Prostate gland (tissue), 2 donors: ENCODE measurements at regions not wholly inside any gene's neighbourhood (a gene's known extent, or its start where the extent isn't known, plus 50 kb on each side); places are given as distances from the start of the nearest gene placed in this dataset.

ENCODE experiments used
- POLR2A ChIP-seq: fragments of 450-650 bp; IDR thresholded peaks from one replicate; pipeline ENCODE4 v1.6.1; 2016; ENCODE audit warnings: antibody characterized with exemption, mild to moderate bottlenecking
- POLR2AphosphoS5 ChIP-seq: sonication (generic); formaldehyde crosslinking; IDR thresholded peaks from one replicate; pipeline ENCODE4 v1.6.1; 2017; ENCODE audit warnings: antibody characterized with exemption
- TF ChIP-seq, protein P1 (sequence below), 4 experiments: fragments of 200-600 bp in 2 of 4; fragments of 450-650 bp in 2 of 4; sonication (generic) in 2 of 4; IDR thresholded peaks; 1 replicate in 3 of 4; 2 replicates in 1 of 4; pipeline ENCODE4 v1.5.1; 2016 to 2019; ENCODE audit warnings: antibody characterized with exemption in 4 of 4, mild to moderate bottlenecking in 2 of 4, moderate library complexity in 2 of 4

DNA sequence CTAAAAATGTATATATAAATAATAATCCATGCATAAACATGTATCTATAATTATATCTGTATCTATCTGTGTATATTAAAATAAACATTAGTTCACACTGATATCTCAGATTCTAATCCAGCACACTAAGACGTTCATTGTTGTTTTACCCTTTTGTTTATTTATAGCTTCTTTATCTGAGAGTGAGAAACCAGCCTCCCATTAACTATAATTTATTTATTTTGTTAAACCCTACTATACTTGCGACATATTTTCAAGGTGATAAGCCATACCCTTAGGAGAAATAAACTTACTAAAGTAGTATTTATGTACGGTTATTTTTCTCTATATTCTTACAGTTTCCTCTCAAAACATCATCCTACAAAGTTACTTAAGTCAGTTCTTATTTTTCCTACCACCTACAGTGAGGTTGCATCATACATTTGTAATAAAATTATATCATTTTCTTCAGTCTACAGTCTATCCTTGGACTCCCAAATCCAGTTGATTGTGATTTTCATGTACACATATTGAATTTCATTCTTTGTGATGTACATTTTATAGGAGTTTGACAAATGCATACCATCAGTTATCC lies 726.4 kb upstream of the FAM174A start:
- TF ChIP-seq, protein P1, sequence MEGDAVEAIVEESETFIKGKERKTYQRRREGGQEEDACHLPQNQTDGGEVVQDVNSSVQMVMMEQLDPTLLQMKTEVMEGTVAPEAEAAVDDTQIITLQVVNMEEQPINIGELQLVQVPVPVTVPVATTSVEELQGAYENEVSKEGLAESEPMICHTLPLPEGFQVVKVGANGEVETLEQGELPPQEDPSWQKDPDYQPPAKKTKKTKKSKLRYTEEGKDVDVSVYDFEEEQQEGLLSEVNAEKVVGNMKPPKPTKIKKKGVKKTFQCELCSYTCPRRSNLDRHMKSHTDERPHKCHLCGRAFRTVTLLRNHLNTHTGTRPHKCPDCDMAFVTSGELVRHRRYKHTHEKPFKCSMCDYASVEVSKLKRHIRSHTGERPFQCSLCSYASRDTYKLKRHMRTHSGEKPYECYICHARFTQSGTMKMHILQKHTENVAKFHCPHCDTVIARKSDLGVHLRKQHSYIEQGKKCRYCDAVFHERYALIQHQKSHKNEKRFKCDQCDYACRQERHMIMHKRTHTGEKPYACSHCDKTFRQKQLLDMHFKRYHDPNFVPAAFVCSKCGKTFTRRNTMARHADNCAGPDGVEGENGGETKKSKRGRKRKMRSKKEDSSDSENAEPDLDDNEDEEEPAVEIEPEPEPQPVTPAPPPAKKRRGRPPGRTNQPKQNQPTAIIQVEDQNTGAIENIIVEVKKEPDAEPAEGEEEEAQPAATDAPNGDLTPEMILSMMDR (IDR thresholded peaks at IDR 0.05) = no peak
- TF ChIP-seq POLR2A (no peak), POLR2AphosphoS5 (no peak)
